ENCODE measurements at regions not wholly inside any gene's neighbourhood (a gene's known extent, or its start where the extent isn't known, plus 50 kb on each side); places are given as distances from the start of the nearest gene placed in this dataset.

DNA sequence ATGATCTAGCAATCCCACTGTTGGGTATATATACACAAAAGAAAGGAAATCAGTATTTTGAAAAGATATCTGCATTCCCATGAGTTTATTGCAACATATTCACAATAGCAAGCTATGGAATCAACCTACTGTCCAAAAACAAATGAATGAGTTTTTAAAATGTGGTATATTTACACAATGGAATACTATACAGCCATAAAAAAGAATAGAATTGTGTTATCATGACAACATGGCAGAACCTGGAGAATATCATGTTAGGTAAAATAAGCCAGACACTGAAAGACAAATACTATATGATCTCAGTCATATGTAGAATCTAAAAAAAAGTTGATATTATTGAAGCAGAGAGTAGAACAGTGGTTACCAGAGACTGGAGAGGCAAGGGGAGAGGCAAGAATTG is 732.6 kb downstream of the MCTP2 start:
- TF ChIP-seq CTCF (IDR thresholded peaks at IDR 0.05) (no peak), POLR2AphosphoS5 (IDR thresholded peaks at IDR 0.05) (no peak)
